Fibroblast of skin of right quadriceps (primary cell): ENCODE measurements at regions not wholly inside any gene's neighbourhood (a gene's known extent, or its start where the extent isn't known, plus 50 kb on each side); places are given as distances from the start of the nearest gene placed in this dataset.
"Not testable (repeated sequence)": the region's sequence is repeated elsewhere in the genome, so short reads cannot be mapped to it uniquely, and the experiment has no call there.

Source experiments
- DNase-seq: peaks from one replicate; pipeline ENCODE4 v3.0.0-alpha.2; 2013

DNA sequence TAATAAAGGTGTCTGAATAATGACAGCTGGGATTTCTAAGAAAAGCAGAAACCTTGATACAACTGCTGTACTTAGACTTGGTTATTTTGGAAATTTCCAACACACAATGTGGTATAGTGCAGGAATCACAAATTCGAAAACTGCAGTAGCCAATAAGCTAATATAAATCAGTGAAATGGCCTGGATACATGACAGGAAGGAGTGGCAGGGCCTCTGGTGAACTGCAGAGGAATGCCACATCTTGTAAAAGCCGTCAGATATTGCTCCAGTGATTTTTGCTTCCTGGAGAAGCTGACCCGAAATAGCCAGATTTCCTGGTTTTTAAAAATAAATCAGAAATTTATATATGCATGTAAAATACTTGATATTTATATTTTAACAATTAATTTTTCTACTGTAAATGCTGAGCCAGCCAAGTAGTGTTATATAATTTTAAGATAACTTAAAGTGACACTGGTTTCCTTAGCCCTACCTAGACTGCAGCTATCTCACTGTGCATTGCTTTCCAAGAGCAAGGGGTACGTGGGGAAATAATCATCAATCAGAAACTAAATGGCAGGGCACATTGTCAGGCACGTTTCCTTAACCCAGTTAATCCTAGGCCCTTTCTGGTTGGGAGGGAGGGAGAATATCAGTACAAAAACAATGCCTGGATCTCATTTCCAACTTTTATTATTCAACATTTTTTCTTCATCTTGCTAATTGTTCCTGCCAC is 182.4 kb downstream of the RASEF start:
- DNase-seq = no peak

DNA sequence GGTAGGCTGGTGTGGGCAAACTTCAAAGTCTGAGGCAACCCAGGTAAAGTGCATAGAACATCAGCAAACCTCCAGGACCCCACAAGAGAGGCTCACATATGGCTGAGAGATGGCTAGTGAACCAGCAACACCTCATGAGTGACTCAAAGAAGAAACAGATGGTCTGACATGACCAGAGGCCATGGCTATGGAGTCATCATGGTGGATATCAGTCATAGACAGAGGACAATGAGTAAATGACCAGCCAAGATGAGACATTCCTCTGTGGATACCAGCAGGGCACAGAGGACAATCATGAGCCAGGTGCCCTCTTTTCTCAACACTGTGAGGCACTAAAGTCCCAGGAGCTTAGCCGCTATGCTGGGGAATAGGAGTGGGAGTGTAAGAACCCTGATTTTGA is 180.8 kb downstream of the RASEF start:
- peak; percentile 10 for DNase-seq

DNA sequence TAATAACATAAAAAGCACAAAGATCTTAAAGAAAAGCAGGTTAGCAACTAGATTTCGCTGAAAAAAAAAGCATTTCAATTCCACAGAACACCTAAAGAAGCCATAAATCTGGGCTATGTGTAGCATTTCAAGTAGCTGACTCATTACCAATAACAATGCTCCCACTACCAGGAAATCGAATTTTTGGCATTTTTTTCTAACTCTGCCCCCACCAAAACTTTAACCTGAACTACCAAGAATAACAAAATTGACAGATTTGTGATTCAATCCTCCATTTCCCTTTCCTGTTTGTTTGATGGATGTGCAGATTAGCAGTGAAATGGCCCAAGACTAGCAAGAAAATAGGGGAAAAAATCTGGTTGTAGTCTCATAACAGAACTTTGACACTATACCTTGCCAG is 180.2 kb downstream of the RASEF start:
- DNase-seq = peak; percentile 34

DNA sequence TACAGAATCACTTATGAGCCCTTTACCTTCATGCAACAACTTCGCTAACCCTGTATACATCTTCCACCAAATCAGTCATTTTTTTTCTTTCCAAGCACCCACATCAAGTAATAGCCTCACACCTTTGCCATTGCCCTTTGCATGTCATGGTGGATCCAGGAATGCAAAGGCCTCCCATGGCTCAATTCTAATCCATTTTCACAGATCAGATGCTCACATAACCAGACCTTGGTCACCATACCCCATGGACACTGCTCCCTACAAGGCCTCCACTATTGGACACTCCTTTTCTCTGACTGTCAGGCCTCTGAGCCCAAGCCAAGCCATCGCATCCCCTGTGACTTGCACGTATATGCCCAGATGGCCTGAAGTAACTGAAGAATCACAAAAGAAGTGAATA is 179.5 kb downstream of the RASEF start:
- no peak for DNase-seq

DNA sequence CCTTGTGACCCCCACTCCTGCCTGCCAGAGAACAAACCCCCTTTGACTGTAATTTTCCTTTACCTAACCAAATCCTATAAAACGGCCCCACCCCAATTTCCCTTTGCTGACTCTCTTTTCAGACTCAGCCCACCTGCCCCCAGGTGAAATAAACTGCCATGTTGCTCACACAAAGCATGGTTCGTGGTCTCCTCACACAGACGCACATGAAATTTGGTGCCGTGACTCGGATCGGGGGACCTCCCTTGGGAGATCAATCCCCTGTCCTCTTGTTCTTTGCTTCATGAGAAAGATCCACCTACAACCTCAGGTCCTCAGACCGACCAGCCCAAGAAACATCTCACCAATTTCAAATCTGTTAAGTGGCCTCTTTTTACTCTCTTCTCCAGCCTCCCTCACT is 179.0 kb downstream of the RASEF start:
- DNase-seq = not testable (repeated sequence)

DNA sequence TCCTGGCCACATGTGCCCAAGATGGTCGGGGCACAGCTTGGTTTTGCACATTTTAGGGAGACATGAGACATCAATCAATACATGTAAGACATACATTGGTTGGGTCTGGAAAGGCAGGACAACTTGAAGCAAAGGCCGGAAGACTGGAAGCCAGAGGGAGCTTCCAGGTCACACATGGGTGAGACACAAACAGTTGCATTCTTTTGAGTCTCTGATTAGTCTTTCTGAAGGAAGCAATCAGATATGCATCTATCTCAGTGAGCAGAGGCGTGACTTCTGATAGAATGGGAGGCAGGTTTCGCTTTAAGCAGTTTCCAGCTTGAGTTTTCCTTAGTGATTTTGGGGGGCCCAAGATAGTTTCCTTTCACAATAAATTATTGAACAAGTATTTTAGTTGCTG is 172.5 kb downstream of the RASEF start:
- no peak for DNase-seq

DNA sequence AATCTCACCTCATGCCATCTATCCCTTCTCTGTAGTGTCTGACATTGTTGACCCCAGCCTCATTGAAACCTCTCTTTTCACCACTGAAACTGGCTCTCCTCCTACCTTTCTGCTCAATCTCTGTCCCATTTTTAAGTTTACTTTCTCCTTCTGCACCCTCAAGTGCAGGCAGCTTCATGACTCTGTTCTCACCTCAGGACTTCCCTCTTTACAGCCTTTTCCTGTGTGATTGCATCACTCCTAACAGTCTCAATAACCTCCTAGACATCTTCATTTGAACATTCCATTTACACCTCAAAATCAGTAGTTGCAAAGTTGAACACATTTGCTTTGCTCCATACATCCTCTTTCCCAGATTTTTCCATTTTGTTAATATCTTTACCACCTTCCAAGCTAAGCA is 172.1 kb downstream of the RASEF start:
- DNase-seq = no peak

DNA sequence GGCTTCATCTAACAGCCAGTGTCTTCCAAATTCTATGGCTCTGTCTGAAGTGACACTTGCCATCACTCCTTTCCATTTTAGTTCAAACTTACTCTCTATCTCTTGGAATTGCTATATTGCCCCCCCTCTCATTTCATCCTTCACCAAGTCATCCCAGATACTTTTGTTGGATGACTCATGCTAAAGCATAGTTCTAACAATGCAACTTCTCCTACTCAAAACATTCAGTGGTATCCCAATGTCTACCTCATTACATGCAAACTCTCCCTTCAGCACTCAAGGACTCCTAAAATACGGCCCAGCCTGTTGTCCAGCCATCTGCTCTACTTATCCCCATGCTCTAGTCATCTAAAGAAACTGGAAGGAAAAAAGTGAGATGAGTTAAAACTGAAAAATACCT is 171.6 kb downstream of the RASEF start:
- DNase-seq = peak; percentile 11

DNA sequence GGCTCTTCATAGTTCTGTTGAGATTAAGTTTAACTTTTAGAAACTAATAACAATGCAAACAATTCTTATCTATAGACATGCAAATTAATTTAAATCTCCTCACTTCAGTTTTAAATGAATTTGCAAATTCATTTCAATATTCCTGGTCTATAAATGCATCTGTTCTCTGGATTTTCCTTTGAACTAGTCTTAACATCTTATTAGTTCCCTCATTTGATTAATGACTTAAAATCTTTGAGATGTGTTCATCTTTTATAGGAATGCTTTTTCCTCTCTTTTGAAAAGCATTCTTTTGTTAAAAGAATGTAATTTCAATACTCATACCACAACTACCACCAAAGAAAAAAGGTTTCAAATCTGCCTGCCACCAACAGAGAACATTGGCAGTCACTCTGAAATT is 169.4 kb downstream of the RASEF start:
- DNase-seq = no peak

DNA sequence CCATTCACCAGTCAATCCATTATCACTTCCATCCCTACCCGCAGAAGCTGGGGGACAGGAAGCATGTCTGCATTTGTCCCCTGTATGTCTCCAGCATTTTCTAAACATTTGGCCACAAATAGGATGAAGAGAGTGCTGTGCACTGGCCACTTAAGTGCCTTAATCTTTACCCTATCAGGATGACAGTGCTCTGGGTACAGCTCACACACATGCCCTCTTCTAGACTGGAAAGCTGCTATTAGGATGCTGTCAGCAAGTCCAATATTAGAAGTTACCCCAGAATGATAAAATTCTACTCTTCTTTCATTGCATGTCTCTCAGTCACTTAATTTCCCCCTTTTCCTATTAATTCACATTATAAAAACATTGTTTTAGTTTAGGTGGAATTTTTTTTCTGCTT is 168.4 kb downstream of the RASEF start:
- no peak for DNase-seq

DNA sequence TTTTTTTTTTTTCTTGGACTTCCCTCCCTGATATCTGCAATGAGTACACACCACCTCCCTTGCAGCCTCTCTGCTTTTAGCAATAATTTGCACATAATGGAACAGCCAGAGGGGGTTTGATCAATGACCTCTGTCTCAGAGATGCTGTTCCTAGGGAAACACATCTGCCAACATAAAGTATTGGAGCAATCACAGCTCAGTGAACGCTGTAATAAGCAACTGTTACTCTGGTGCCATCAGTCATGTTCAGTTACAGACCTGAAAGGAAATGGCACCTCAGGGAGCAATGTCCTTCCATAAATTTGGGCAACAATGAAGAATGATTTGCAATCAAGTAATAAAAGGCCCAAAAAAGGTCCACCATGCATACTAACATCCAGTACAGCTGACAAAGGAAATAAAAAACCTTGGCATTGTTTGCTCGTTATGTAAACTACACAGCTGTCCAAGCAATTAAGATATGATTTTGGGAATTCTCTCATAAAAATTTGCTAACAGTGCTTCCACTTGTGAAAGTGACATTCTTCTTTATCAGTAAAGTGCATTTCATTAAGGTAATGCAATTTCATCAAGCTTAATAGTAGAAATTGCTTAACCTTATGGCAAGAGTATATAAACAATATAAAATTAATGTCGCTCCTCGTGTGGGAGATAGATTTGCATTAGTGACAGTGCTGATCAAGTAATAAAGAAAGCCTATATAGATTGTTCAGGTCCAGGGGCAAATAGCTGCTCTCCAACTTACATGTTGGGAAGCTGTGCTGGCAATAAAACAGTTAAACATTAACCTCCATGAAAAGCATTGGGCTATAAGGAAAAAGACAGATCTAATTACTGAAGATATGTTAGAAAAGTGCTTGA is 167.8 kb downstream of the RASEF start:
- DNase-seq = no peak

DNA sequence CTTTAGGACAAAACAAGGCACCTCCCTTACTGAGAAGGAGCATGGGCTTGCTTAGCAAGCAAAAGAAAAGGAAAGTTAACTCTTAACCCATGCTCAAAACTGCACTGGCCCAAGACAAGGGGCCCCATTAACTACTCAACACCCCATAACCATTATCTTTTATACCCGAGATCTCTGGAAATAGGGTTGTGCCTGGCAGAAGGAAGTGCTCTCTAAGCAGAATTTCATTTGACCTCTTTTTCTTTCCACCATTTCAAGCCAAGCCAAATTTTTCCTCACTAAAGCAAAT is 167.2 kb downstream of the RASEF start:
- DNase-seq = no peak

DNA sequence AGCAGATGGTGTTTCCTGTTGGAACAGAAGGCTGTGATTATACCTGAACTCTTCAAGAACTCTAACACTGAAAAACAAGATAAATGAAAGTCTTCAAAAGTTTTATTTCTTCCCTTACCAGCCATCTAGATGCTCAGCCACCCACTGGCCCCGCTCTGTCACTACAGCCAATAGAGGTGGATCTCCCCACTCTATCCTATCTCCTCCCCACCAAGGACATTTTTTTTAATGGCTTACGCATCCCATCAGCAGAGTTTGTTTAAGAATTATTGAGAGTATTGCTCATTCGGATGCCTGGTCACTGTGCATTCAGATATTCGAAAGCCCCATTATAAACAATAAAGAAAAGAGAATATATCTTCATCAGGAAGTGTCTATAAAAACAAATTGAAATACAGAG is 159.4 kb downstream of the RASEF start:
- DNase-seq = no peak

DNA sequence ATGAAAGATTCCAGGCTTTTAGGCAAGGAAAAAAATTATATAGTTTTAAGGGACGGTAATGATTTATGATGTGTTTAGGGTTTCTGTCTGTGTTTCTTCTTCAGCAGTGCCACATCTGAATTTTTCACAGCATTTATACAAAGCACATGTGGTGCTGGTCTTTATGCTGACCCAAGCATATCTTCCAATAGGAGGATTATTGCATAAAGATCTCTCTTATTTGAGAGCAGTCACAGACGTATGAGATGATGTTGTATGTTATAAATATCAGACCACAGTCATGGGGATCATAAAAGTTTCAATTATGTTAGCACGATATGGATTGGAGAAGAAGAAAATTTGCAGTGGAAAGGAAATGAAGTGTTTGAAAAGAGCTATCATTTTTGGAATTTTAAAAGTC is 150.9 kb downstream of the RASEF start:
- DNase-seq = no peak

DNA sequence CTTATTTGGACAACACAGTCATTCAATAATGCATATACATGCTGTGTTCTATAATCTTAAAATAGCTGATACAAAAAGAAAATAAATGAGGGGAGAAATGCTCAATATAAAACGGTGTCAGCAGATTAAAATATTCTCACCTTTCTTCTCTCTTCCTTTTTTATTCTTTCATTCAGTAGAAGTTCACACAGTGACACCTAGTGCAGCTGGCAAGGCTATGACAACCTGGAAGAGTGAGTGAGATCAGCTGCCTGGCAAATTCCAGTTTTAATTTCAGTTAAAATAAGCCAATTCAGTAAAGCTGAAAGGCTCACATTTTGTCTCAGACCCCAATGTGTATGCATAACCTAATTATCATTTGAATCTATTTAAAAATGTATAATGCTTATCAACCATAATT is 150.3 kb downstream of the RASEF start:
- no peak for DNase-seq

DNA sequence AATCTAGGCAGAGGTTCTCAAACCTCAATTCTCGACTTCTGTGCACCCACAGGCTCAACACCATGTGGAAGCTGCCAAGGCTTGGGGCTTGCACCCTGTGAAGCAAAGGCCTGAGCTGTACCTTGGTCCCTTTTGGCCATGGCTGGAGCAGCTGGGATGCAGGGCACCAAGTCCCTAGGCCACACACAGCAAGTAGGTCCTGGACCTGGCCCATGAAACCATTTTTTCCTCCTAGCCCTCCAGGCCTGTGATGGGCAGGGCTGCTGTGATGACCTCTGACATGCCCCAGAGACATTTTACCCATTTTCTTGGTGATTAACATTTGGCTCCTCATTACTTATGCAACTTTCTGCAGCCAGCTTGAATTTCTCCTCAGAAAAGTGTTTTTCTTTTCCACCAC is 146.7 kb downstream of the RASEF start:
- DNase-seq = not testable (repeated sequence)

DNA sequence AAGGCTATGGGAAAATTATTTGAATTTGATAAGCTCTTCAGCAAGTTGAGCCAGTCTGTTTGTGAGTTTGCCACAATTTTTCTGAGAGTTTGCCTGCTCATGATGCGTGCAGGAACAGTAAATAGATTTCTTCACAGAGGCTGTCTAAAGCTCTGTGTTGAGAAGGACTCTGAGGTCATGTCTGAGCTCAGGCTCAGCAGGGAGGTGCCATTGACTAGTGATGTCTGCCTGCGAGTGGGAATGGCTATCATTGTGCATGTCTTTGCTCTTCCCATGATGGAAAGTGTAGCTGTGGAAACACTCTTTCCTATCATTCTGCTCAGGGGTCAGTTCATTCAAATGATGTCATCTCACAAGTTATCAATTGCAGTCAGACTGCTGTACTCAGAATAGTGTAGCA is 142.8 kb downstream of the RASEF start:
- no peak for DNase-seq

DNA sequence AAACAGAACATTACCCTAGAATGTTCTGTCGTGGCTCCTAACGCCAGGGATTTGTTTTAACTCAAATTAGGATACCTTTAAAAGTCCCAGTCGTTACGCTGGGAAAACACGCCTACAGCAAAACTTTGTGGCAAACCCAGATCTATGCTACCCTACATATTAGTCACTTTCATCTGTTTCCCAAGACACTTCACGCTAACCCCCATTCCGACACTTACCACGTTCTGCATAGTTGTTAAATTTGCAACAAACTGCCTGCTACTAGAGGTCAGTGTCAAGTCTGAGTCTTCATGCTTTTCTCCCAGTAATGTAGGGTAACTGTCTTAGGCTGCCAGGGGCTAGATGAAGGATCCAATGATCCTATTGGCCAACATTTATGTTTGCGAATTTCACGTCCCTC is 140.3 kb downstream of the RASEF start:
- DNase-seq = no peak

DNA sequence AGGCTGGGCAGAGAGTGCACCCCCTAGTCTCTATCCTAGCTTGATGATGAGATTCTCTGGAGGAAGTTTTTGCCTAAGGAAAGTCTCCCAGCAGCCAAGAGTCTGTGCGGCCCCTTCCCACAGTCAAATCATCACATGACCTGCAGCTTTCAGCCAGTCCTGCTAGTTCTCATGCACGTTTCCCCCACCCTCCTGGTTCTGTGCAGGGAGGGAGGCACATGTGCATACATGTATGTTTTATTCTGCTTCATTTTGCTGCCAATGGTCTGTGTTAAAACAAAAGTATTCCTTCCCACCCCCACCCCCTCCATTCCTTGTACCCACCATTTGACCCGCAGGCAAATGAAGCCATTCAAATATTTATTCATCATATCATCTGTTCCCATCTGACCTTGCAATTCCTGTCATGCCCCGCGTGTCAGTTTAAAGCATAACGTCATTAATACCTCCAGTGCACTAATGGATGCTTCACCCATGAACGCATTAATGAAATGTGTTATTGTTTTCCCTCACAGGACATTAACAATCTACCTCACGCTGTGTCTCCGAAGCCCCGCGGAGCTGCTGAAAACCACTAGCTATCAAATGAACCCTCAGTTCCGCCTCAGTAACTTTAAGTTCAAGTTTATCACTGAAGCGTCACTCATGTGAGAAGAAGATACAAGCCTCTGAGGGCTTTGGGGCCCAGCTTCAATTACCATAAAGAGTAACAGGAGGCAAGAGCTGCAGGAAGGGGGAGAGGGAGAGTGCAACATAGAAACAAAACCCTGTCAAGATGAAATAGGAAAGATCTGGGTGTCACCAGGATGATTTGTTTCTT is 139.6 kb downstream of the RASEF start:
- DNase-seq = peak; percentile 1

DNA sequence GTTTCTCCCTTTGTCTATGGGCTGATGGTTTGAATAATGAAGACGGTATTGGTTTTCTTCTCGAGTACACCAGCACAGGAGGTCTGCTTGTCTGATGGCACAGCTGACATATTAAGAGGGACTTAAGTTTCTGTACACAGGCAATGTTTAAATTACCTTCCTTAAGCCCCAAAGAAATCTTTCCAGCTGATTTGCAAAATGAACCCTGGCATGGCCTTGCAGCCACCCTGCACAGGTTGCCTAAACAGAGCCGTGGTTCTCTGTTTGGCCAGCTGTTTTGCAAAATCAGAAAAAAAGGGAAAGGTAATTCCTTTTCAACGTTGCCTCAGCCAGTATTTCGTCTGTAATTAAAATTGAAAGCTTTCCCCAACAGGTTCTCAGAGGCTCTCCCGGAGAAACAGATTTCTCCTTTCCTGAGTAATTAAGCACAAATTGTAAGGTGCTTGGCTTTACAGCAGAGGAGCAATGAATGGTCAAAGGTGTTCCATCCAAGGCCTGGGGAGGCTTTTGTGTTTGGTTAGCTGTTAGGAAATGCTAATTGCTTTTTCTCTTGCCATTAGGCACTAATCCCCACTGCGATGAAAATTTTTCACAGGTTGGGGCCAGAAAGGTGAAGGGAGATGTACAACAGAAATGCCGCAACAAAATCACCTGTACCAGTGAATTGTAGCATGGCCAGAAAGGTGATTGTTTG is 138.9 kb downstream of the RASEF start:
- no peak for DNase-seq
